ENCODE measurements at regions not wholly inside any gene's neighbourhood (a gene's known extent, or its start where the extent isn't known, plus 50 kb on each side); places are given as distances from the start of the nearest gene placed in this dataset.

DNA sequence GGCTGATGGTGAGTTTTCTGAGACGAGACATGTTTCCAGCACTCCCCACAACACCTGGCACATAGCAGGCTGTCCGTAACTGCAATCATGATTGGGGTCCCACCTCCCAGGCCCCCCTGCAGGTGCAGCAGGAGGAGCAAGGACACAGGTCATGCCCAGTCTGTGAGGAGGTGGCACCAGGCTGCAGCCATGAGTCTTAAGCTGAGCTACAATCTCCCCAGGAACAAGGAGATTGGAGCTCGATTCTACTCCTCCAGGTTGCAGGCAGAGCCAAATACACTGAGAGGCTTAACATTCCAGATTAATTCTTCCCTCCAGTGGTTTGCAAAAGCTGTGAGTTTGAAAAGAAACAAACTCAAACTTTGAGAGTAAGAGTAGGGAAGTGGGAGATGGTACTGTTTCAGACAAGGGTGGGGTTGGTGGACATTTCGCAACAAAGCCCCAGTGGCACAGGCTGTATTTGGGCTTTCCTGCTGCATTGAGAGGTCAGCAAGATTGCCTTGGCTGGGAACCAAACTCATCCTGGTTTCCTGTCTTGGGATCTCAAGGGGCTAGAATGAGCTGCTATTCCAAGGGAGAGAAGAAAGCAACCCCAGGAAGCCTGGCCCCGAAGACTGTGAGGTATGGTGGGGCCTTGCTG, 64.8 kb upstream of the GALNT2 start:
- DNase-seq (ENCODE audit: low spot score): no peak

DNA sequence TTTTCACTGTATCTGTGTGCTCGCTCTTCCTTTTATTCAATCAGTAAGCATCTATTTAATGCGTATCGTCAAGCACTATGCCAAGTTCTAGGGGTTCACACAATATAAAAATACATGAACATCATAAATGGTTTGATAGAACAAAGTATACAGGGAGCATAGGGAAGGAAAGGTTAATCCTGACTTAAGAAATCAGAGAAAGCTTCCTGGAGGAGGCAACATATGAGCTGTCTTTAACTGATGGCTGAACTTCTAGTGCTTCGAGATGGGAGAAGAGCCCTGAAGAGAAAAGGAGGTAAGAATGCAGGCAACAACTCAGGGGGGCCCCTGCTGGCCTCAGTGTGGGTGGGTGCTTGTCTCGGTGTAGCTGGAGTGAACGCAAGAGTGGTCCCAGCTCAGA, 63.6 kb upstream of the GALNT2 start:
- no peak for DNase-seq (ENCODE audit: low spot score)

DNA sequence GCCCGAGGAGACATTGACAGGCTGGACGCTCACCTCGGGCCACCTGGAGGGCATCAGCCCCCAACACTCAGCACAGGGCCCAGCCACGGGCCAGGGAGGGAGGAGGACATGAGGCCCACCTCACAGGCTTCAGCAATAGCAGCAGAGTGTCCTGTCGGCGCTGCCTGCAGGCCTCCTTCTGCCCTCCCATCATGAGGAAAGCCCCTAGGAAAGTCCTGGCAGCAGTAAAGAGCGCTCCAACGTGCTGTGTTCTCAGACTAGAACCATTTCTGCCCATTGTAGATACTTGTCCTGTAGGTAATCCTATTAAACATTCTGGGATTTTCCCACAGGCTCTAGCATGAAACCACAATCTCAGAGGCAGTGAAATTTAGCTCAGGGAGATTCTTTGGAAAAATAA, 62.0 kb upstream of the GALNT2 start:
- no peak for DNase-seq (ENCODE audit: low spot score)

DNA sequence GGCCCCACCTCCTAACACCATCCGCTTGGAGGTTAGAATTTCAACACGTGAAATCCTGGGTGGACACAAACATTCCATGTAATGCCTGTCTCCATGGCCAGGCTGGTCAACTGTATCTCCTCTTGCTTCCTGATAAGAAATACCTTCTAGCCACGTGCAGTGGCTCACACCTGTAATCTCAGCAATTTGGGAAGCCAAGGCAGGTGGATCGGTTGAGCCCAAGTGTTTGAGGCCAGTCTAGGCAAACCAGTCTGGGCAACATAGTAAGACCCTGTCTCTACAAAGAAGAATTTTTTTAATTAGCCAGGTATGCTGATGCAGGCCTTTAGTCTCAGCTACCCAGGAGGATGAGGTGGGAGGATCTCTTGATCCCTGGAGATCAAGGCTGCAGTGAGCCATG, 58.3 kb upstream of the GALNT2 start:
- DNase-seq (ENCODE audit: low spot score): no peak

DNA sequence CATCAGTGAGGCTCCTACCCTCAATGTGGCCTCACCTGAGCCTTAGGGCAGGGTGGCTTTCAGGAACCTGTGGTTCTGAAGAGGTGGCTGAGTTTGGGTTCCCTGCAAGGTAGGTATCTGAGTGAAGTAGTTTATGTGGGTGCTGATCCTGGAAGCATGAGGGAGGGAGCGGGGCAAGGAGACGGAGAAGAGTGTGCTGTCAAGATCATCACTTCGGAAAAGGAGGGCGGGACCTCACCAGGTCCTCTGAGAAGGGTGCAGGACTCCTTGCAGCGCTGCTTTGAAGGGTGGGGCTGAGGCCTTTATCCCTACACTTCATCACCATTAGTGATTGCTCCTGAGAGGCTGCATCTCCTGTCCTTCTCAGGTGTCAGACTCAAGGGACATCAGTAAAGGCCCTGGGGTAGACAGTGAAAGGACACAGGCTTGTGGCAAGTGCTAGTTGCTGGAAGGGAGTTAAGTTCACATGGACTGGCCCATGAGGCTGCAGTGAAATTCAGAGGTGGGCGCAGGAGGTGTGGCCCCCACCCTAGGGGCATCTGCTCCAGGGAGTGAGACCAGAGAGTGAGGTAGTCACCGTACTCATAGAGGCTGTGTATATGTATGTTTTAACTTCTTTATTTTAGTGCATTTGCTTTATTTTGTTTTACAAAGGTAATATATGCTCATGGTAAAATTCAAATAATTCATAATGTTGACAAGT, 57.3 kb upstream of the GALNT2 start:
- DNase-seq (ENCODE audit: low spot score): no peak

DNA sequence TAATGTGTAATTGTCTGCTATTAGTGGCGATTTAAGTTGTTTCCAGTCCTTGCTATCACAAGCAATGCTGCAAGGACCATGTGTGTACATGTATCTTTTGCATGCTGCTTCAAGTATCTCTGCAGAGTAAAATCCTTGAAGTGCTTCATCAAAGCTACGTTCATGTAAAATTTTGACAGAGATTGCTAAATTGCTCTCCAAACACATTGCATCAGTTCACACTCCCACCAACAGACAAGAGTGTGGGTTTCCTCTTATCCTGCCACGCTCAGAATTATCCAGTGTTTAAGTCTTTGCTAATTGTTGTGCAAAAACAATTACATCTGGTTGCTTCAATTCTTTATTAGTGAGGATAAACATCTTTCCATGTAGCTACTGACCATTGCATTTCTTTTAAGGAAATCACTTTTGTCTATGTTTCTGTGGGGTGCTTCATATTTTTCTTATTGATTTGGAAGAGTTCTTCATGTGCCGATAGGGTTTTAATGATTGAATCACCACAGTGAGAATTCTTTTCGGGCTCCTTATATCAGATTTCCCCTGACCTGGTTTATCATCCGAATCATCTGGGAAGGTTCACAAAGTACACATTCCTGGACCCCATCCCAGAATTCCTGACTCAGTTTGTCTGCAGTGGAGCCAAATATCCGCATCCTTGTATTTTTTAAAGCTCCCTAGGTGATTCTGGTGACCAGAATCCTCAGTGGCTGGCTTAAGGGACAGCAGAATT, 56.3 kb upstream of the GALNT2 start:
- no peak for DNase-seq (ENCODE audit: low spot score)

DNA sequence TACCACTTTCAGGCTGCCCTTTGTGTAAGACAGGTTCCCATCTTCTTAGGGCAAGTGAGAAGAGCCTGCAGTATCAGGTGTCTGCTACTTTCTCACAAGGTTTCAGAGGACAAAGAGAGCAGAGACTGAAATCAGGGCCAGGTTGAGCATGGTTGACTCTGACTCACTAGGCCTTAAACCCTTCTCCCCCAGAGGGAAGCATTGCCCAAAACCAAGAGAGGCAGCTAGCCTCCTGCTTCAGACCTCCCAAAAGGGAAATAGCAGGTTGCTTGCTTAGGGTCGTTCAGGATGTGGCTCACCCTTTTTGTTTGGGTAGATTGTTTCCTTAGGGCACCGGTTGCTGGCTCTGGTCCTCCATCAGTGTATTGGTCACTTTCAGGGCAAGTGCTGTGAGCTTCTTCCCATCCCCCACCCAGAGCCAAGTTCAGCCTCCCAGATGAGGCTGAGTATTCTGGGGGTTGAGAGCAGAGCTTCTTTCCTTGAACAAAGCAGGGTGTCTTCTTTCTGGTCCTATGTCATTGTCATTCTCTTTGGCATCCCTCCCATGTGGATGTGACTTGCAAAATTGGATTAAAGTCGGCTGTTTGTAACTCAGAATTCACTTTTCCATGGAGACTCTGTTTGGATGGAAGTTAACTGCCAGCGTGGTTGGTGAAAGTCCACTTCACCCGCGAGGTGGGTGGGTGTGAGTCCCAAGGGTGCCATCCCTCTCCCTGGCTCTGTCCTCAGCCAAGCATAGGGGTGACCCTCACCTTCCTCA, 55.5 kb upstream of the GALNT2 start:
- no peak for DNase-seq (ENCODE audit: low spot score)

DNA sequence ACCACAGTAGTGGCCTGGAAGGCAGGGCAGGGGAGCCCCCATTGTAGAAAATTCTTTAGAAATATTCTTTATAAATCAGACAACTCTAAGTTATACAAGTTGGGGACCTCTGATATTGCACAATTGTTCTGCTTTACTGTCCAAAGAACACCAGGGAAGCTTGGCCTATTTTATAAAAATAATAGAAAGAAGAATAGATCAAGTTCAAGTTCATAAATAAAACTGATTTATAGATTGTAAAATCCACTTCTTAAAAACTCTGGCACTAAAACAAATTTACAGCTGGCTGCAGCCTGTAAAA, 55.0 kb upstream of the GALNT2 start:
- DNase-seq (ENCODE audit: low spot score): no peak

DNA sequence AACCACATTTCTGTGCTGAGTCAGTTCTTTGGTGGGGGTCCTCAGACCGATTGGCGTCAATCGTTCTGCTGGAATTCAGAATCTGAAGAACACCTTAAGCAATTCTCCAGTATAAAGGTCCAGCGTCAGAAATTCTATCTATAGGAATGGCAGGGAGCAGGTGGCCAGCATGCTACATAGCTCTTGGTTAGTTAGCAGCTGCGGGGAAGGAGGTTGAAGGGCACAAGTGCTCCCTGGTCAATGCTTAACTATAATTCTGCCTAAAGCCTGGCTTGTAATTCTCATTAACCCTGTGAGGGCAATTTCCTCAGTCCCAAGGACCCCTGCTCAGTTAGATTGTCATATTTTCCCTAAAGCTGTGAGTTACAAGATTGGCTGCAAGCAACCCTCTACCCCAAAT, 54.3 kb upstream of the GALNT2 start:
- DNase-seq (ENCODE audit: low spot score): no peak

DNA sequence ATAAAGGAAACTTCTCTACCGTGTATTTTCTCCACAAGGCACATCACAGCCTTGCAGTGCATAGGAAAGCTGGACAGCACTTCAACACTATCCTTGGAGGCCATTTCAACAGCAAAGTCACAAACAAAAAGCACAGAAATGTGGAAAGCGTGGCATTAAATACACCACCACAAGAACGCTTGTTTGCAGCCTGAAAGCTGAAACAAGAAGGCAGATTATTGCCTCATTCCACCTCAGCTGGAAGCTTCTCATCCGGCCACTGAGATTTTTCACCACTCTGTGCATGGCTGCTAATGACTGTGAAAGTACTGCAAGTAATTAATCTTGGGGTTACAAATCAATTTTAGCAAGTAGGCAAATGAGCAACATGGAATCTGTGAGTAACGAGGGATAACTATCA, 50.9 kb upstream of the GALNT2 start:
- no peak for DNase-seq (ENCODE audit: low spot score)
